Subcutaneous abdominal adipose tissue (tissue), 5 donors: ENCODE measurements at regions not wholly inside any gene's neighbourhood (a gene's known extent, or its start where the extent isn't known, plus 50 kb on each side); places are given as distances from the start of the nearest gene placed in this dataset.

Experiments used
- H3K27ac ChIP-seq: one replicate; pipeline ENCODE4 v1.7.0; 2013; ENCODE audit warnings: low read depth, mild to moderate bottlenecking, inconsistent platforms, low read length, moderate library complexity
- H3K27me3 ChIP-seq, 5 donors: one replicate each; pipeline ENCODE4 v1.7.0; 2013; ENCODE audit warnings: low read length in 5 of 5, inconsistent platforms in 1 of 5; ENCODE audit not compliant: control insufficient read depth in 5 of 5, insufficient read depth in 4 of 5
- H3K36me3 ChIP-seq, 5 donors: one replicate each; pipeline ENCODE4 v1.7.0; 2013; ENCODE audit warnings: low read length in 5 of 5; ENCODE audit not compliant: control insufficient read depth in 5 of 5, insufficient read depth in 5 of 5
- H3K4me1 ChIP-seq, 5 donors: one replicate each; pipeline ENCODE4 v1.7.0; 2013; ENCODE audit warnings: low read length in 5 of 5, mild to moderate bottlenecking in 3 of 5, moderate library complexity in 1 of 5; ENCODE audit not compliant: control insufficient read depth in 5 of 5, insufficient read depth in 5 of 5
- H3K4me3 ChIP-seq, 5 donors: one replicate each; pipeline ENCODE4 v1.7.0; 2013; ENCODE audit warnings: low read length in 5 of 5, low read depth in 1 of 5
- H3K9ac ChIP-seq, 5 donors: one replicate each; pipeline ENCODE4 v1.7.0; 2013; ENCODE audit warnings: low read length in 5 of 5, mild to moderate bottlenecking in 4 of 5, moderate library complexity in 3 of 5
- H3K9me3 ChIP-seq, 5 donors: one replicate each; pipeline ENCODE4 v1.7.0; 2013; ENCODE audit warnings: low read length in 5 of 5; ENCODE audit not compliant: control insufficient read depth in 5 of 5
- donor health status: healthy.
- donor health status: healthy.
- donor health status: healthy.
- donor health status: healthy.
- donor health status: healthy.

DNA sequence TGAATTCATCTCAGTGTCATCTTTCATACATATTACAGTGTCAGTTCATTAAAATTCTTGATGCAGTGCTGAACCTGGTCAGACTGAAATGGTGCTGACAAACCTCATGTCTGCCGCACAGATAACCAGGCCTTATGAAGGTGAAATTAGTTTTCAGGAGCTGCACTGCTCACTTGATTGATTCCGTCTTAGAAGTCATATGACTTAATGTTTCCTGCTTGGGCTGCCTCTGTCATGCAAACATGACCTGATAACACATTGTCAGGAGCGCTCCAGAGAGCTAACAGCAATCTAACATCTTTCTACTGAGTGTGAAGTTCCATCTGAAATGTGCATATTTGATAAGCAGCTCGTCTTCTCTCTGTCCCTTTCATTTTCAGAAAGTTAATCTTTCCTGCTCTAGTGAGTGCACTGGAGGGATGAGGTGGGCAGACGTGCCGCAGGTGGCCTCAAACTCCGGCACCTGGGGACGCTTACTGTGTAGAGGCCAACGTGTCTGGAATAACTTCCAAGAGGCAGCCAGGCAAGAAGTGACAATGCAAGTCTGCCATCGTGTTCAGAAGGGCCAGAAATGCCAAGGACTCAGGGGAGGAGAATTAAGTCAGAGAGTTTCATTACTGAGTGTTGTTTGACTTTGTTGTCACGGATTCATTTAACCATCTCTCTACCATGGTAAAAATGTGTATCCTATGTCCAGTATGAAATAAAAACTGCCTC lies 592.1 kb downstream of the TLE1 start:
- no peaks in the 10 kb centered on the region for H3K4me1 ChIP-seq
- no peak overlapping the region for H3K9ac ChIP-seq
- H3K27ac ChIP-seq, result no peak overlapping the region
- H3K9me3 ChIP-seq, result peaks cover 0 to 5% (median 2%) of the 10 kb centered on the region in 5 donors
- no peaks in the 10 kb centered on the region for H3K27me3 ChIP-seq
- no peak overlapping the region for H3K4me3 ChIP-seq
- H3K36me3 ChIP-seq, result no peaks in the 10 kb centered on the region

DNA sequence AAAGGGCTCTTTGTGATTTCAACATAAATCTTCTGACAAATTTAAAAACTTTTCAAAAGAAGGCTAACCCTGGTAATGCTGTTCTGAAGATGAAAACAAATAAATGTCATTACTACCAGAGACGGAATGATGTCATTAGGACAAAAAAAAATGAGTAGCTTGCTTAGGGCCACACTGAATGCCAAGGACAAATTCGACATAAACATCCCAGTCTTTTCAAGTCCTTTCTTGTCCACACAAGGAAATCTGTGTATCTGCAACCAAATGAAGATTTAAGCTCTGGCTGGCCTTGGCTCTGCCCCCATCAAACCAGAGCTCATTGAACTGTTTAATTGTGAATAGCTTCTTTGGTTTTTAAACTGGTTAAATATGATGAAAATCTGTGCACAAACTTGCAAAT lies 592.7 kb downstream of the TLE1 start:
- no peak overlapping the region for H3K9ac ChIP-seq
- no peaks in the 10 kb centered on the region for H3K27me3 ChIP-seq
- no peaks in the 10 kb centered on the region for H3K4me1 ChIP-seq
- no peaks in the 10 kb centered on the region for H3K36me3 ChIP-seq
- peaks cover 0 to 5% (median 2%) of the 10 kb centered on the region in 5 donors for H3K9me3 ChIP-seq
- no peak overlapping the region for H3K27ac ChIP-seq
- H3K4me3 ChIP-seq, result no peak overlapping the region

DNA sequence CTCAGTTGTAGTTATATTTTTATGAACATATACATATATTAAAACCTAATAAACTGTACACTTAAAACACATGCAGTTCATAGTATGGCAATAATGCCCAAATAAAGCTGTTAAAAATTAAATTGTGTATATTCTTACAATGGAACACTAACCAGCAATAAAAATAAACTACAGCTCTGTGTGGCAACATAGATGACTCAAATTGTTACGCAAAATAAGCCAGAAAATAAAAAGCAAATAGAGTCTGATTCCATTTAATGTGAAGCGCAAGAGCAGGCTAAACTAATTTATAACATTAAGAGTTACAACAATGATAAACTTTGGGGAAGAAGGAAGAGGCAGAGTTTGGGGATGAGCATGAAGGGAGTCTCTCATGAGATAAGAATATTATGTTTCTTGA lies 597.3 kb downstream of the TLE1 start:
- Histone ChIP-seq H3K4me3 (no peak overlapping the region), H3K27ac (no peak overlapping the region), H3K9me3 (peaks cover 0 to 5% (median 2%) of the 10 kb centered on the region in 5 donors), H3K36me3 (no peaks in the 10 kb centered on the region), H3K9ac (no peak overlapping the region), H3K27me3 (no peaks in the 10 kb centered on the region), H3K4me1 (no peaks in the 10 kb centered on the region)

DNA sequence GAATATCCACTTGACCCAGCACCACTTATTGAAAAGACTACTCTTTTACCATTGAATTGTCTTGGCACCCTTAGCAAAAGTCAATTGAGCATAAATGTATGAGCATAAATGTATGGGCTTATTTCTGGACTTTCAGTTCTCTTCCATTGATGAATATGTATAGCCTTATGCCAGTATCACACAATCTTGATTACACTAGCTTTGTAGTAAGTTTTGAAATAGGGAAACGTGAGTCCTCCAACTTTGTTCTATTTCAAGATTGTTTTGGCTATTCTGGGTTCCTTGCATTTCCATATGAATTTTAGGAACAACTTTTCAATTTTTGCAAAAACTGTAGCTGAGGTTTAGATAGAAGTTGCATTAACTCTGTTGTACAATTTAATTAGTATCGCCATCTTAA lies 601.0 kb downstream of the TLE1 start:
- Histone ChIP-seq H3K27ac (no peak overlapping the region), H3K9ac (no peak overlapping the region), H3K36me3 (no peaks in the 10 kb centered on the region), H3K9me3 (peaks cover 0 to 5% (median 2%) of the 10 kb centered on the region in 5 donors), H3K27me3 (no peaks in the 10 kb centered on the region), H3K4me3 (no peak overlapping the region), H3K4me1 (no peaks in the 10 kb centered on the region)

DNA sequence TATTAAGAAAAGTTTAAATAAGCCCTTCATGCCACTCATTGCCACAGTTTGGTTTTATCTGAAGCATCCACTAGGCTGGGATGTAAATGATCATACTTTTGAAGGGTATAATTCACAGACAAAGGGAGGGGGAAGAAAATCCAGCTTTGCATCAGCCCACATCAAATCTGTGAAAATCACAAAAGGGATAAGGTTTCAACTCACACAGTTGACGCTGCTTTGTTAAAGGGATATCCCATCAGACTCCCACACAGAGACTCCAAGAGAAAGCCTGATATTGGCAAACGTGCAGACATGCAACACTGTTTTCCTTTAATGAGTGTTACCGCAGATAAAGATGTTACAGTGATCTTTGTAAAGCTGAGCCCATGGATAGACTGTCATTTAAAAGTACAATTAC lies 602.9 kb downstream of the TLE1 start:
- Histone ChIP-seq H3K27me3 (no peaks in the 10 kb centered on the region), H3K4me3 (no peak overlapping the region), H3K36me3 (no peaks in the 10 kb centered on the region), H3K9me3 (no peaks in the 10 kb centered on the region), H3K4me1 (no peaks in the 10 kb centered on the region), H3K27ac (no peak overlapping the region), H3K9ac (no peak overlapping the region)

DNA sequence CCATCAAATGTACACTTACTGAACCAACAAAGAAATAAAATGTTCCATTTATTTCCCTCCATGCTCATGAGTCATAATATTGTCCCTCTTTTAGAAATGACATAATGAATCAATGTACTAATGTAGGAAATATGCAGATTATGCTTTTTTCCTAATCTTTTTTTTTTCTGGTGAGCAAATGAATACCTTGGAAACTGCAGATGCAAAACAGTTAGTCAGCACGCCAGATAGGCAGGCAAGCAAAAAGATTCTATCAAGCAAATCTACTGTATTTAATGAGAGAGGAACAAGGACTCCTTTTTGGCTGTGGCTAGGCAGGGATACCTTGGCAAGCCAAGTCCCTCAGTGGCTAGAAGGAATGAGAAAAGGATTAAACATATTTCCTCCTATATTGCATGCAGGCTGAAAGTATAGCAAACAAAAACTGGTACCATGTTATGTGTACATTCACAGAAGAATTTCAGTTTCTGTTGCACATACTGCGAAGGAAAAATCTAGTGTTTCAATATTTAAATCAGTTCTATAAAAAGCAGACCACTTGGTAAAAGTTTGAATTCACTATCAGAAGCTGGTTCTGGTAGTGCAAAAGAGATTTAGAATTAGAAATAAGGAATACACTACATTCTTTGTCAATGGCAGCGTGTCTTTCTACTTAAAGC lies 605.4 kb downstream of the TLE1 start:
- no peak overlapping the region for H3K9ac ChIP-seq
- H3K4me1 ChIP-seq, result no peaks in the 10 kb centered on the region
- H3K4me3 ChIP-seq, result no peak overlapping the region
- no peak overlapping the region for H3K27ac ChIP-seq
- H3K9me3 ChIP-seq, result no peaks in the 10 kb centered on the region
- H3K36me3 ChIP-seq, result no peaks in the 10 kb centered on the region
- no peaks in the 10 kb centered on the region for H3K27me3 ChIP-seq

DNA sequence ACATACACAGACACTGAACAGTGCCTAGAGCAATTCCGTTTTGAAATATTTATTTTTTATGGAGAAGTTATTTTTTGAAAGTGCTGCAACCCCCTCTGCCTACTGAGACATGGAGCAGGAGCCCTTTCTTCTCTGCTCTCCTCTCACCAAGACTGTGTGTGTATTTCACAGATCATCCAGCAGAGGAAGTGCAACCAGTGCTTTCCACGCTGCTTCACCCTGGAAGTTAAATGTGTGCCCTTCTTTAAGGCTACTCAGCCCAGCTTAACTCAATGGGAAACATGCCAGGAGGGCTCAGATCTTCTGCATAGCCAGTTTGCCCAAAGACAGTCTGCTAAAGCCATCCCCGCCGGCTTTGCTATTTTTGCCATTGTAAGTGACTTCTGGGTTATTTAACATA lies 606.3 kb downstream of the TLE1 start:
- H3K4me1 ChIP-seq, result no peaks in the 10 kb centered on the region
- no peaks in the 10 kb centered on the region for H3K36me3 ChIP-seq
- no peak overlapping the region for H3K4me3 ChIP-seq
- no peak overlapping the region for H3K9ac ChIP-seq
- no peaks in the 10 kb centered on the region for H3K27me3 ChIP-seq
- no peaks in the 10 kb centered on the region for H3K9me3 ChIP-seq
- no peak overlapping the region for H3K27ac ChIP-seq

DNA sequence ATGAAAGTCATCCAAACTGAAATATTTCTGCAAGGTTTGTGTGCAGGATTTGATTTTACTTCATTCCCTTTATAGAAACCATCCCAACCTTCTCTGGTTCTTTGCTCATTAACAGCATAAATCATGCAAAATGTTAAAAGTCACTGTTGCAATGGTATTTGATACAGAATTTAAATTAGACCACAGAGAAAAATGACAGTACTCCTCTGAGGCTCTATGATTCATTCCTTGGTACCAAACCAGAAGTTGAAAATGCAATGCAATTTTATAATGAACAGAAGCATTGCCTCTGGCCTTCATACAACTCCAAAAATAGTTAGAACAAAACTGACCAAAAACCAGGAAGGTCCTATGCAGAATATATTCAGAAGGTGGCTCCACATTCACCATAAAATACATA lies 607.1 kb downstream of the TLE1 start:
- Histone ChIP-seq H3K27me3 (no peaks in the 10 kb centered on the region), H3K4me3 (no peak overlapping the region), H3K9ac (no peak overlapping the region), H3K9me3 (no peaks in the 10 kb centered on the region), H3K4me1 (no peaks in the 10 kb centered on the region), H3K36me3 (no peaks in the 10 kb centered on the region), H3K27ac (no peak overlapping the region)

DNA sequence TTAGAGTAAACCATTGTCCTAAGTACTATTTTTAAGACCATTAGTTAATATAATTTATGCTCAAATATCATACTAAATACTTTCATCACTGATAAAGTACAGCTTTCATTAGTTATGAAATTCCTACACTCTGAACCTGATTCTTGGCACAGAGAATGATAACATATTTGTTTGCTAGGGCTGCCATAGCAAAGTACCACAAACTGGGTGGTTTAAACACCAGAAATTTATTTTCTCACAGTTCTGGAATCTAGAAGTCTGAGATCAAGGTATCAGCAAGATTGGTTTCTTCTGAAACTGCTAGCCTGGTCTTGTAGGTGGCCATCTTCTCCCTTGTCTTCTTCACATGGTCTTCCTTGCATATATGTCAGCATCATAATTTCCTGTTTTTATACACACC lies 608.4 kb downstream of the TLE1 start:
- H3K4me1 ChIP-seq, result no peaks in the 10 kb centered on the region
- H3K9me3 ChIP-seq, result no peaks in the 10 kb centered on the region
- H3K36me3 ChIP-seq, result no peaks in the 10 kb centered on the region
- H3K27me3 ChIP-seq, result no peaks in the 10 kb centered on the region
- H3K9ac ChIP-seq, result no peak overlapping the region
- no peak overlapping the region for H3K4me3 ChIP-seq
- no peak overlapping the region for H3K27ac ChIP-seq

DNA sequence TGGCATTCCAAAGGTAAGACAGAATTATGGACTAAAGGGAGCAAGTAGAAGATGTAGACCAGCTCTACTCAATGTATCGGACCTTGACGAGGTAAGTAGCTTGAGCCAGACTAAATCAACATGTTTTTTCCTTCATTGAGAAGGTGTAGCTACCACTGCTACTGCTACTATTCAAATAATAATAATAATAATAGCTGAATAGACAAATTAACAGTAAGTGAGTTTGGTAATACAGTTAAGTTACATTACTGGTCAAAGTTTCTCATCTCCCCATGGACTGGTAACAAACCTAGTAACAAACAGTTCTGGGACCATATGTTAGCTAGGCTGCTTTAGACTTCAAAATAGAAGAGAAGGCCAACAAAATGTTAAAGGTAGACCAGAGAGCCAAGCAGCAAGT lies 609.2 kb downstream of the TLE1 start:
- Histone ChIP-seq H3K27me3 (no peaks in the 10 kb centered on the region), H3K9me3 (no peaks in the 10 kb centered on the region), H3K36me3 (no peaks in the 10 kb centered on the region), H3K9ac (no peak overlapping the region), H3K27ac (no peak overlapping the region), H3K4me1 (no peaks in the 10 kb centered on the region), H3K4me3 (no peak overlapping the region)
